NT2/D1 (cell line): ENCODE measurements at regions not wholly inside any gene's neighbourhood (a gene's known extent, or its start where the extent isn't known, plus 50 kb on each side); places are given as distances from the start of the nearest gene placed in this dataset.

Source experiments
- DNase-seq: peaks from one replicate; pipeline ENCODE4 v3.0.0-alpha.2; 2011; ENCODE audit warnings: low read depth, low spot score
- H3K27me3 ChIP-seq: 2 replicates; pipeline ENCODE4 v1.6.0; 2011; ENCODE audit warnings: mild to moderate bottlenecking; ENCODE audit not compliant: insufficient read length, insufficient read depth
- H3K36me3 ChIP-seq: 2 replicates; pipeline ENCODE4 v1.6.1; 2011; ENCODE audit warnings: mild to moderate bottlenecking, low read length, mixed read lengths; ENCODE audit not compliant: insufficient read depth, insufficient read length
- H3K4me1 ChIP-seq: 2 replicates; pipeline ENCODE4 v1.5.1; 2011; ENCODE audit not compliant: insufficient read depth, insufficient read length
- H3K4me3 ChIP-seq: 2 replicates; pipeline ENCODE4 v1.5.1; 2011; ENCODE audit warnings: low read depth; ENCODE audit not compliant: insufficient read length
- H3K9ac ChIP-seq: 2 replicates; pipeline ENCODE4 v1.6.0; 2011; ENCODE audit warnings: low read depth; ENCODE audit not compliant: insufficient read length
- H3K9me3 ChIP-seq: 2 replicates; pipeline ENCODE4 v1.5.1; 2011; ENCODE audit warnings: mild to moderate bottlenecking, low read length; ENCODE audit not compliant: insufficient read depth
- SUZ12 ChIP-seq: IDR thresholded peaks from 2 replicates; pipeline ENCODE4 v1.6.1; 2011; ENCODE audit not compliant: insufficient read length, insufficient read depth; ENCODE audit errors: extremely low read depth
- YY1 ChIP-seq: IDR thresholded peaks from 2 replicates; pipeline ENCODE4 v1.6.1; 2011; ENCODE audit not compliant: insufficient read length, insufficient read depth
- ZNF274 ChIP-seq: IDR thresholded peaks from 2 replicates; pipeline ENCODE4 v1.6.1; 2011; ENCODE audit warnings: mild to moderate bottlenecking, low read depth, low read length

- TF ChIP-seq YY1, result no peak
- TF ChIP-seq SUZ12, result no peak
- Histone ChIP-seq H3K9me3 (no peaks in the 10 kb centered on the region), H3K27me3 (no peaks in the 10 kb centered on the region), H3K4me3 (no peak overlapping the region), H3K36me3 (no peaks in the 10 kb centered on the region), H3K9ac (no peak overlapping the region), H3K4me1 (no peaks in the 10 kb centered on the region)
- DNase-seq, result no peak
Observed at GRCh38 chr1:199009447-199009846, 370.6 kb downstream of the PTPRC start.

GRCh38 chr1:199010492-199010891 is 371.7 kb downstream of the PTPRC start:
- H3K4me1 ChIP-seq, result no peaks in the 10 kb centered on the region
- no peak for TF ChIP-seq YY1
- no peaks in the 10 kb centered on the region for H3K9me3 ChIP-seq
- no peaks in the 10 kb centered on the region for H3K36me3 ChIP-seq
- H3K9ac ChIP-seq, result no peak overlapping the region
- DNase-seq, result no peak
- no peaks in the 10 kb centered on the region for H3K27me3 ChIP-seq
- no peak overlapping the region for H3K4me3 ChIP-seq

- H3K36me3 ChIP-seq, result no peaks in the 10 kb centered on the region
- no peaks in the 10 kb centered on the region for H3K4me1 ChIP-seq
- no peak for DNase-seq
- no peaks in the 10 kb centered on the region for H3K27me3 ChIP-seq
- no peak overlapping the region for H3K4me3 ChIP-seq
- H3K9ac ChIP-seq, result no peak overlapping the region
- no peaks in the 10 kb centered on the region for H3K9me3 ChIP-seq
- TF ChIP-seq ZNF274 (no peak), YY1 (no peak), SUZ12 (no peak)
Observed at GRCh38 chr1:199010933-199011332, 372.1 kb downstream of the PTPRC start.

- Histone ChIP-seq H3K9me3 (no peaks in the 10 kb centered on the region), H3K4me1 (no peaks in the 10 kb centered on the region), H3K9ac (no peak overlapping the region), H3K27me3 (no peaks in the 10 kb centered on the region), H3K4me3 (no peak overlapping the region), H3K36me3 (no peaks in the 10 kb centered on the region)
- DNase-seq, result no peak
- TF ChIP-seq ZNF274 (no peak), SUZ12 (no peak), YY1 (no peak)
Observed at GRCh38 chr1:199015799-199016198, 377.0 kb downstream of the PTPRC start.

- no peaks in the 10 kb centered on the region for H3K27me3 ChIP-seq
- H3K4me3 ChIP-seq, result no peak overlapping the region
- TF ChIP-seq ZNF274, result no peak
- TF ChIP-seq SUZ12, result no peak
- no peak for TF ChIP-seq YY1
- no peak overlapping the region for H3K9ac ChIP-seq
- DNase-seq, result no peak
- H3K4me1 ChIP-seq, result no peaks in the 10 kb centered on the region
- H3K9me3 ChIP-seq, result no peaks in the 10 kb centered on the region
- H3K36me3 ChIP-seq, result no peaks in the 10 kb centered on the region
Observed at GRCh38 chr1:199018471-199019135, 379.8 kb downstream of the PTPRC start.

GRCh38 chr1:199020051-199020450 is 381.2 kb downstream of the PTPRC start:
- H3K36me3 ChIP-seq, result no peaks in the 10 kb centered on the region
- H3K9me3 ChIP-seq, result no peaks in the 10 kb centered on the region
- H3K9ac ChIP-seq, result no peak overlapping the region
- TF ChIP-seq ZNF274, result no peak
- TF ChIP-seq SUZ12, result no peak
- H3K4me3 ChIP-seq, result no peak overlapping the region
- no peaks in the 10 kb centered on the region for H3K27me3 ChIP-seq
- H3K4me1 ChIP-seq, result no peaks in the 10 kb centered on the region
- DNase-seq, result no peak

GRCh38 chr1:199020904-199021303 is 382.1 kb downstream of the PTPRC start:
- TF ChIP-seq SUZ12 (no peak), YY1 (no peak), ZNF274 (no peak)

GRCh38 chr1:199029401-199029800 is 390.6 kb downstream of the PTPRC start:
- Histone ChIP-seq H3K36me3 (no peaks in the 10 kb centered on the region), H3K9me3 (no peaks in the 10 kb centered on the region), H3K4me1 (no peaks in the 10 kb centered on the region), H3K4me3 (no peak overlapping the region), H3K9ac (no peak overlapping the region), H3K27me3 (no peaks in the 10 kb centered on the region)
- DNase-seq, result no peak
- TF ChIP-seq SUZ12 (no peak), YY1 (no peak), ZNF274 (no peak)

More at GRCh38 chr1:199020904-199021303, 382.1 kb downstream of the PTPRC start:
- H3K9ac ChIP-seq, result no peak overlapping the region
- no peaks in the 10 kb centered on the region for H3K4me1 ChIP-seq
- no peak overlapping the region for H3K4me3 ChIP-seq
- H3K36me3 ChIP-seq, result no peaks in the 10 kb centered on the region
- H3K27me3 ChIP-seq, result no peaks in the 10 kb centered on the region
- H3K9me3 ChIP-seq, result no peaks in the 10 kb centered on the region
- DNase-seq, result no peak
